ENCODE measurements at regions not wholly inside any gene's neighbourhood (a gene's known extent, or its start where the extent isn't known, plus 50 kb on each side); places are given as distances from the start of the nearest gene placed in this dataset.

DNA sequence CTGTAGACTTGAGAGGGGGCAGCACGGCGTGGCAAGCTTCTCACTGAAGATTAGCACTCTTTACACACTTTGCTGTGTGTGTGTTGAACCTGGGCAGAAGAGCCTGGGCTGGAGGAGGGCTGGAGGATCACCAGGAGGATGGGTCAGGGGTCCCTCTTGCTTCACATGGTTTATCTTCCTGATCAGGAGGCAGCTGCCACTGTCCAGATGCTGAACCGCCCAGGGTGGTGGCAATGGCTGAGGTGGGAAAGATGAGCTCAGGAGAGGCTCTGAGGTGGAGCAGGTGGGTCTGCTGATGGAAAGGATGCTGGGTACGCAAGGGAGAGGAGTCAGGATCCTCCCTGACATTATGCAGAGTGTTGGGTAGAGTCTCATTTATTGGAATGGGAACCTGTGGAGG lies 191.5 kb downstream of the RAMP3 start:
- ATAC-seq, result no peak
- TF ChIP-seq BACH2 (CRISPR knock-in tag; IDR thresholded peaks at IDR 0.05; ENCODE audit: borderline replicate concordance) (no peak), ZFP3 (CRISPR knock-in tag; IDR thresholded peaks at IDR 0.05) (no peak), GLIS3 (CRISPR knock-in tag; IDR thresholded peaks at IDR 0.05) (no peak), ZC3H10 (CRISPR knock-in tag; IDR thresholded peaks at IDR 0.05) (no peak), CSDC2 (CRISPR knock-in tag; IDR thresholded peaks at IDR 0.05) (no peak), OSR1 (CRISPR knock-in tag; IDR thresholded peaks at IDR 0.05) (no peak), PPARA (CRISPR knock-in tag; IDR thresholded peaks at IDR 0.05; ENCODE audit: borderline replicate concordance) (no peak)
- TF ChIP-seq, protein P1, sequence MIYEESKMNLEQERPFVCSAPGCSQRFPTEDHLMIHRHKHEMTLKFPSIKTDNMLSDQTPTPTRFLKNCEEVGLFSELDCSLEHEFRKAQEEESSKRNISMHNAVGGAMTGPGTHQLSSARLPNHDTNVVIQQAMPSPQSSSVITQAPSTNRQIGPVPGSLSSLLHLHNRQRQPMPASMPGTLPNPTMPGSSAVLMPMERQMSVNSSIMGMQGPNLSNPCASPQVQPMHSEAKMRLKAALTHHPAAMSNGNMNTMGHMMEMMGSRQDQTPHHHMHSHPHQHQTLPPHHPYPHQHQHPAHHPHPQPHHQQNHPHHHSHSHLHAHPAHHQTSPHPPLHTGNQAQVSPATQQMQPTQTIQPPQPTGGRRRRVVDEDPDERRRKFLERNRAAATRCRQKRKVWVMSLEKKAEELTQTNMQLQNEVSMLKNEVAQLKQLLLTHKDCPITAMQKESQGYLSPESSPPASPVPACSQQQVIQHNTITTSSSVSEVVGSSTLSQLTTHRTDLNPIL (CRISPR knock-in tag; IDR thresholded peaks at IDR 0.05; ENCODE audit: low read depth), result no peak
- TF ChIP-seq, protein P2, sequence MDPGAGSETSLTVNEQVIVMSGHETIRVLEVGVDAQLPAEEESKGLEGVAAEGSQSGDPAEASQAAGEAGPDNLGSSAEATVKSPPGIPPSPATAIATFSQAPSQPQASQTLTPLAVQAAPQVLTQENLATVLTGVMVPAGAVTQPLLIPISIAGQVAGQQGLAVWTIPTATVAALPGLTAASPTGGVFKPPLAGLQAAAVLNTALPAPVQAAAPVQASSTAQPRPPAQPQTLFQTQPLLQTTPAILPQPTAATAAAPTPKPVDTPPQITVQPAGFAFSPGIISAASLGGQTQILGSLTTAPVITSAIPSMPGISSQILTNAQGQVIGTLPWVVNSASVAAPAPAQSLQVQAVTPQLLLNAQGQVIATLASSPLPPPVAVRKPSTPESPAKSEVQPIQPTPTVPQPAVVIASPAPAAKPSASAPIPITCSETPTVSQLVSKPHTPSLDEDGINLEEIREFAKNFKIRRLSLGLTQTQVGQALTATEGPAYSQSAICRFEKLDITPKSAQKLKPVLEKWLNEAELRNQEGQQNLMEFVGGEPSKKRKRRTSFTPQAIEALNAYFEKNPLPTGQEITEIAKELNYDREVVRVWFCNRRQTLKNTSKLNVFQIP (CRISPR knock-in tag; IDR thresholded peaks at IDR 0.05; ENCODE audit: borderline replicate concordance, low read depth), result no peak

DNA sequence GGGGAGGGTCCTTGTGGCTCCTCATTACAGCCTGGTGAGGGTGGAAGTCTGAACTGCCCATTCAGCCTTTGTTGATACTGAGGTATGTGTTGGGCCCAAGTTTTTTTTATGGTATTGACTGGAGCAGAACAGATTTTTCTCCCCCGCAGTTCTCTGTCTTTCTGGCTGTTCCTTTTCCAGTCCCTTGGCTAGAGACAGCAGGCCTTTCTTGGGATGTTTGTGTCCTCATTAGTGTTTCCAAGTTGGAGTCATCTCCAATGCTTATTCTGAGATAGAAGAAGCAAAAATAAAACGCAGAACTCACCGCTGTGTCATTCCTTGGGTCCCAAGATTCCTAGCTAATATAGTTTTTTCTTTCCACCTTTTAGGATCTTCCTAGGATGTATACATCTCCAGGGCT lies 193.3 kb downstream of the RAMP3 start:
- ATAC-seq, result no peak
- TF ChIP-seq TOX (CRISPR knock-in tag; IDR thresholded peaks at IDR 0.05; ENCODE audit: borderline replicate concordance), result no peak
- TF ChIP-seq OSR1 (CRISPR knock-in tag; IDR thresholded peaks at IDR 0.05), result no peak
- no peak for TF ChIP-seq PPARA (CRISPR knock-in tag; IDR thresholded peaks at IDR 0.05; ENCODE audit: borderline replicate concordance)
- no peak for TF ChIP-seq ESRRG (CRISPR knock-in tag; IDR thresholded peaks at IDR 0.05)
- no peak for TF ChIP-seq CSDC2 (CRISPR knock-in tag; IDR thresholded peaks at IDR 0.05)
- no peak for TF ChIP-seq BACH2 (CRISPR knock-in tag; IDR thresholded peaks at IDR 0.05; ENCODE audit: borderline replicate concordance)
- TF ChIP-seq GLIS3 (CRISPR knock-in tag; IDR thresholded peaks at IDR 0.05), result no peak
- TF ChIP-seq ZC3H10 (CRISPR knock-in tag; IDR thresholded peaks at IDR 0.05), result no peak
- TF ChIP-seq, protein P3, sequence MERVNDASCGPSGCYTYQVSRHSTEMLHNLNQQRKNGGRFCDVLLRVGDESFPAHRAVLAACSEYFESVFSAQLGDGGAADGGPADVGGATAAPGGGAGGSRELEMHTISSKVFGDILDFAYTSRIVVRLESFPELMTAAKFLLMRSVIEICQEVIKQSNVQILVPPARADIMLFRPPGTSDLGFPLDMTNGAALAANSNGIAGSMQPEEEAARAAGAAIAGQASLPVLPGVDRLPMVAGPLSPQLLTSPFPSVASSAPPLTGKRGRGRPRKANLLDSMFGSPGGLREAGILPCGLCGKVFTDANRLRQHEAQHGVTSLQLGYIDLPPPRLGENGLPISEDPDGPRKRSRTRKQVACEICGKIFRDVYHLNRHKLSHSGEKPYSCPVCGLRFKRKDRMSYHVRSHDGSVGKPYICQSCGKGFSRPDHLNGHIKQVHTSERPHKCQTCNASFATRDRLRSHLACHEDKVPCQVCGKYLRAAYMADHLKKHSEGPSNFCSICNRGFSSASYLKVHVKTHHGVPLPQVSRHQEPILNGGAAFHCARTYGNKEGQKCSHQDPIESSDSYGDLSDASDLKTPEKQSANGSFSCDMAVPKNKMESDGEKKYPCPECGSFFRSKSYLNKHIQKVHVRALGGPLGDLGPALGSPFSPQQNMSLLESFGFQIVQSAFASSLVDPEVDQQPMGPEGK (CRISPR knock-in tag; IDR thresholded peaks at IDR 0.05; ENCODE audit: borderline replicate concordance), result no peak
- TF ChIP-seq, protein P1 (CRISPR knock-in tag; IDR thresholded peaks at IDR 0.05; ENCODE audit: low read depth), result no peak
- TF ChIP-seq, protein P2 (CRISPR knock-in tag; IDR thresholded peaks at IDR 0.05; ENCODE audit: borderline replicate concordance, low read depth), result no peak
- TF ChIP-seq ZFP30 (CRISPR knock-in tag; IDR thresholded peaks at IDR 0.05), result no peak
- no peak for TF ChIP-seq ZNF8 (CRISPR knock-in tag; IDR thresholded peaks at IDR 0.05)
- TF ChIP-seq, protein P4, sequence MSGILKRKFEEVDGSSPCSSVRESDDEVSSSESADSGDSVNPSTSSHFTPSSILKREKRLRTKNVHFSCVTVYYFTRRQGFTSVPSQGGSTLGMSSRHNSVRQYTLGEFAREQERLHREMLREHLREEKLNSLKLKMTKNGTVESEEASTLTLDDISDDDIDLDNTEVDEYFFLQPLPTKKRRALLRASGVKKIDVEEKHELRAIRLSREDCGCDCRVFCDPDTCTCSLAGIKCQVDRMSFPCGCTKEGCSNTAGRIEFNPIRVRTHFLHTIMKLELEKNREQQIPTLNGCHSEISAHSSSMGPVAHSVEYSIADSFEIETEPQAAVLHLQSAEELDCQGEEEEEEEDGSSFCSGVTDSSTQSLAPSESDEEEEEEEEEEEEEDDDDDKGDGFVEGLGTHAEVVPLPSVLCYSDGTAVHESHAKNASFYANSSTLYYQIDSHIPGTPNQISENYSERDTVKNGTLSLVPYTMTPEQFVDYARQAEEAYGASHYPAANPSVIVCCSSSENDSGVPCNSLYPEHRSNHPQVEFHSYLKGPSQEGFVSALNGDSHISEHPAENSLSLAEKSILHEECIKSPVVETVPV (CRISPR knock-in tag; IDR thresholded peaks at IDR 0.05), result no peak
- no peak for TF ChIP-seq ZNF565 (CRISPR knock-in tag; conservative IDR thresholded peaks at IDR 0.05; ENCODE audit: low read depth)
- TF ChIP-seq, protein P5, sequence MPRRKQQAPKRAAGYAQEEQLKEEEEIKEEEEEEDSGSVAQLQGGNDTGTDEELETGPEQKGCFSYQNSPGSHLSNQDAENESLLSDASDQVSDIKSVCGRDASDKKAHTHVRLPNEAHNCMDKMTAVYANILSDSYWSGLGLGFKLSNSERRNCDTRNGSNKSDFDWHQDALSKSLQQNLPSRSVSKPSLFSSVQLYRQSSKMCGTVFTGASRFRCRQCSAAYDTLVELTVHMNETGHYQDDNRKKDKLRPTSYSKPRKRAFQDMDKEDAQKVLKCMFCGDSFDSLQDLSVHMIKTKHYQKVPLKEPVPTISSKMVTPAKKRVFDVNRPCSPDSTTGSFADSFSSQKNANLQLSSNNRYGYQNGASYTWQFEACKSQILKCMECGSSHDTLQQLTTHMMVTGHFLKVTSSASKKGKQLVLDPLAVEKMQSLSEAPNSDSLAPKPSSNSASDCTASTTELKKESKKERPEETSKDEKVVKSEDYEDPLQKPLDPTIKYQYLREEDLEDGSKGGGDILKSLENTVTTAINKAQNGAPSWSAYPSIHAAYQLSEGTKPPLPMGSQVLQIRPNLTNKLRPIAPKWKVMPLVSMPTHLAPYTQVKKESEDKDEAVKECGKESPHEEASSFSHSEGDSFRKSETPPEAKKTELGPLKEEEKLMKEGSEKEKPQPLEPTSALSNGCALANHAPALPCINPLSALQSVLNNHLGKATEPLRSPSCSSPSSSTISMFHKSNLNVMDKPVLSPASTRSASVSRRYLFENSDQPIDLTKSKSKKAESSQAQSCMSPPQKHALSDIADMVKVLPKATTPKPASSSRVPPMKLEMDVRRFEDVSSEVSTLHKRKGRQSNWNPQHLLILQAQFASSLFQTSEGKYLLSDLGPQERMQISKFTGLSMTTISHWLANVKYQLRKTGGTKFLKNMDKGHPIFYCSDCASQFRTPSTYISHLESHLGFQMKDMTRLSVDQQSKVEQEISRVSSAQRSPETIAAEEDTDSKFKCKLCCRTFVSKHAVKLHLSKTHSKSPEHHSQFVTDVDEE (CRISPR knock-in tag; IDR thresholded peaks at IDR 0.05), result no peak

Measured in SK-N-SH treated with all-trans-retinoic acid at 6 μM for 48 hours (cell line).